IPS-18a (cell line): ENCODE measurements at regions not wholly inside any gene's neighbourhood (a gene's known extent, or its start where the extent isn't known, plus 50 kb on each side); places are given as distances from the start of the nearest gene placed in this dataset.

Experiments used
- H3K27ac ChIP-seq: one replicate; pipeline ENCODE4 v1.5.1; 2013; ENCODE audit warnings: low read length
- H3K27me3 ChIP-seq: one replicate; pipeline ENCODE4 v1.6.1; 2013; ENCODE audit warnings: mild to moderate bottlenecking, low read length; ENCODE audit not compliant: control insufficient read depth, insufficient read depth
- H3K36me3 ChIP-seq: one replicate; pipeline ENCODE4 v1.6.1; 2013; ENCODE audit warnings: low read depth, low read length; ENCODE audit not compliant: control insufficient read depth
- H3K4me1 ChIP-seq: one replicate; pipeline ENCODE4 v1.6.1; 2013; ENCODE audit warnings: low read depth, low read length; ENCODE audit not compliant: control insufficient read depth
- H3K4me3 ChIP-seq: one replicate; pipeline ENCODE4 v1.5.1; 2013; ENCODE audit warnings: low read length
- H3K9ac ChIP-seq: one replicate; pipeline ENCODE4 v1.6.1; 2013; ENCODE audit warnings: mild to moderate bottlenecking, low read length, moderate library complexity
- H3K9me3 ChIP-seq: one replicate; pipeline ENCODE4 v1.6.1; 2013; ENCODE audit warnings: low read depth, low read length; ENCODE audit not compliant: control insufficient read depth

- no peak overlapping the region for H3K4me3 ChIP-seq
- H3K9me3 ChIP-seq, result peaks cover 4% of the 10 kb centered on the region
- peaks cover 11% of the 10 kb centered on the region for H3K4me1 ChIP-seq
- H3K36me3 ChIP-seq, result no peaks in the 10 kb centered on the region
- H3K9ac ChIP-seq, result no peak overlapping the region
- no peak overlapping the region for H3K27ac ChIP-seq
- no peaks in the 10 kb centered on the region for H3K27me3 ChIP-seq
These were observed 78.1 kb upstream of the DNAH14 start for GRCh38 chr1:224851210-224851847.

GRCh38 chr1:224851848-224852261 is 77.6 kb upstream of the DNAH14 start:
- no peaks in the 10 kb centered on the region for H3K36me3 ChIP-seq
- H3K4me1 ChIP-seq, result peaks cover 11% of the 10 kb centered on the region
- no peaks in the 10 kb centered on the region for H3K27me3 ChIP-seq
- H3K9ac ChIP-seq, result no peak overlapping the region
- no peak overlapping the region for H3K4me3 ChIP-seq
- no peak overlapping the region for H3K27ac ChIP-seq
- H3K9me3 ChIP-seq, result peaks cover 4% of the 10 kb centered on the region

GRCh38 chr1:224852901-224853568 is 76.4 kb upstream of the DNAH14 start:
- H3K9me3 ChIP-seq, result no peaks in the 10 kb centered on the region
- no peak overlapping the region for H3K9ac ChIP-seq
- H3K27ac ChIP-seq, result no peak overlapping the region
- H3K4me1 ChIP-seq, result peaks cover 11% of the 10 kb centered on the region
- H3K36me3 ChIP-seq, result no peaks in the 10 kb centered on the region
- no peak overlapping the region for H3K4me3 ChIP-seq
- H3K27me3 ChIP-seq, result no peaks in the 10 kb centered on the region

GRCh38 chr1:224856973-224857372 is 72.5 kb upstream of the DNAH14 start:
- Histone ChIP-seq H3K9ac (no peak overlapping the region), H3K27me3 (no peaks in the 10 kb centered on the region), H3K27ac (no peak overlapping the region), H3K4me3 (no peak overlapping the region), H3K4me1 (peaks cover 6% of the 10 kb centered on the region), H3K36me3 (no peaks in the 10 kb centered on the region), H3K9me3 (no peaks in the 10 kb centered on the region)

GRCh38 chr1:224859651-224860050 is 69.8 kb upstream of the DNAH14 start:
- H3K27me3 ChIP-seq, result no peaks in the 10 kb centered on the region

GRCh38 chr1:224860488-224861338 is 68.8 kb upstream of the DNAH14 start:
- H3K4me1 ChIP-seq, result no peaks in the 10 kb centered on the region
- no peak overlapping the region for H3K9ac ChIP-seq
- H3K4me3 ChIP-seq, result no peak overlapping the region
- H3K9me3 ChIP-seq, result no peaks in the 10 kb centered on the region
- H3K27ac ChIP-seq, result no peak overlapping the region
- no peaks in the 10 kb centered on the region for H3K36me3 ChIP-seq
- H3K27me3 ChIP-seq, result no peaks in the 10 kb centered on the region

More at GRCh38 chr1:224859651-224860050, 69.8 kb upstream of the DNAH14 start:
- Histone ChIP-seq H3K9me3 (no peaks in the 10 kb centered on the region), H3K4me1 (no peaks in the 10 kb centered on the region), H3K4me3 (no peak overlapping the region), H3K27ac (no peak overlapping the region), H3K9ac (no peak overlapping the region), H3K36me3 (no peaks in the 10 kb centered on the region)

- Histone ChIP-seq H3K4me1 (no peaks in the 10 kb centered on the region), H3K4me3 (no peak overlapping the region), H3K27me3 (no peaks in the 10 kb centered on the region), H3K9ac (no peak overlapping the region), H3K27ac (no peak overlapping the region), H3K36me3 (no peaks in the 10 kb centered on the region), H3K9me3 (no peaks in the 10 kb centered on the region)
These were observed 68.1 kb upstream of the DNAH14 start for GRCh38 chr1:224861339-224861716.

GRCh38 chr1:224863486-224863885 is 66.0 kb upstream of the DNAH14 start:
- H3K9me3 ChIP-seq, result no peaks in the 10 kb centered on the region
- no peak overlapping the region for H3K27ac ChIP-seq
- H3K4me3 ChIP-seq, result no peak overlapping the region
- no peaks in the 10 kb centered on the region for H3K4me1 ChIP-seq
- no peak overlapping the region for H3K9ac ChIP-seq
- H3K36me3 ChIP-seq, result no peaks in the 10 kb centered on the region
- no peaks in the 10 kb centered on the region for H3K27me3 ChIP-seq

- Histone ChIP-seq H3K4me1 (no peaks in the 10 kb centered on the region), H3K27ac (no peak overlapping the region), H3K27me3 (no peaks in the 10 kb centered on the region), H3K9me3 (no peaks in the 10 kb centered on the region), H3K36me3 (no peaks in the 10 kb centered on the region), H3K4me3 (no peak overlapping the region), H3K9ac (no peak overlapping the region)
These were observed 65.5 kb upstream of the DNAH14 start for GRCh38 chr1:224864006-224864405.

GRCh38 chr1:224865510-224865909 is 64.0 kb upstream of the DNAH14 start:
- no peak overlapping the region for H3K9ac ChIP-seq
- no peaks in the 10 kb centered on the region for H3K27me3 ChIP-seq
- H3K4me3 ChIP-seq, result no peak overlapping the region
- no peaks in the 10 kb centered on the region for H3K4me1 ChIP-seq
- H3K36me3 ChIP-seq, result no peaks in the 10 kb centered on the region
- no peak overlapping the region for H3K27ac ChIP-seq
- no peaks in the 10 kb centered on the region for H3K9me3 ChIP-seq

- Histone ChIP-seq H3K27ac (no peak overlapping the region), H3K27me3 (no peaks in the 10 kb centered on the region), H3K9ac (no peak overlapping the region), H3K4me1 (no peaks in the 10 kb centered on the region), H3K36me3 (no peaks in the 10 kb centered on the region), H3K4me3 (no peak overlapping the region), H3K9me3 (no peaks in the 10 kb centered on the region)
These were observed 62.5 kb upstream of the DNAH14 start for GRCh38 chr1:224866940-224867339.
